ENCODE measurements at regions not wholly inside any gene's neighbourhood (a gene's known extent, or its start where the extent isn't known, plus 50 kb on each side); places are given as distances from the start of the nearest gene placed in this dataset.

DNA sequence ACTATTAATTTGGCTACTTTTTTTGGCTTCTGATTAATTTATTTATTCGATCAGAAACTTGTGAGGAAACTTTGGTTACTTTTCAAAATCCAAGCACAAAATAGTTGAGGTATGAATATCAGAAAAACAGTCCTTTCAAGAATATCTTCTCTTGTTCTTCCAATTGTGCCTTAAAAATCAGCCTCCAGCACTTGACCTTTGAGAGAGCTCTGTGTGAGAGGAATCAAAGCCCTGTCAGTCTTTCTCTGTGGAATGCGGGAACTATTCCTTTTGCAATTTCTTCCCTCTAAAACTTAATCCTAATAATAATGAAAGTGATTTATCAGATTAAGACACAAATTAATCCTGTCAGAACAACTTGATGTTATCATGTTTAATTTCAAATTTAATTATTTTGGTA is 185.9 kb downstream of the ABHD5 start:
- TF ChIP-seq CTCF (conservative IDR thresholded peaks at IDR 0.05; ENCODE audit: low read depth in 2 of 2): no peak
- no peak for TF ChIP-seq REST (IDR thresholded peaks at IDR 0.05; ENCODE audit: unreplicated experiment)
- no peak for TF ChIP-seq POLR2AphosphoS5 (IDR thresholded peaks at IDR 0.05; ENCODE audit: low read depth)
